ENCODE measurements at regions not wholly inside any gene's neighbourhood (a gene's known extent, or its start where the extent isn't known, plus 50 kb on each side); places are given as distances from the start of the nearest gene placed in this dataset.

DNA sequence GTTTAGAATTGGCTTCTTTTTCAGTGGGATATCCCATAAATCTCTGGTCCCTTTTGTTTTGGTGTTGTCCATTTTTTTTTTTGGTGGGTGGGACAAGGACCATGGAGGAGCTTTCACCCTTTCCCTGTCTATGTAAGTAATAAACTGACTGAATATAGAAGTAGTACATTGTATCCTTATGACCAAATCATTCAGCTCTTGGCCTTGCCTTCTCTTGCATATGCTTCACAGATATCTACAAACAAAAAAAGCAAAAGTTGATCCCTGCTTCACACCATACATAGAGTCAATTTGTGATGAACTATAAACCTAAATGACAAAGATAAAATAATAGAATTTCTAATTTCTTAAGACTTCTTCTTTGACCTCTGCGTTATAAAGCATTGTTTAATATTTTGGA lies 59.8 kb downstream of the SIX1 start:
- intact Hi-C loops (cut with micrococcal nuclease; ENCODE audit: unreplicated experiment): no loop called here
- CTCF ChIA-PET: no interaction called here

DNA sequence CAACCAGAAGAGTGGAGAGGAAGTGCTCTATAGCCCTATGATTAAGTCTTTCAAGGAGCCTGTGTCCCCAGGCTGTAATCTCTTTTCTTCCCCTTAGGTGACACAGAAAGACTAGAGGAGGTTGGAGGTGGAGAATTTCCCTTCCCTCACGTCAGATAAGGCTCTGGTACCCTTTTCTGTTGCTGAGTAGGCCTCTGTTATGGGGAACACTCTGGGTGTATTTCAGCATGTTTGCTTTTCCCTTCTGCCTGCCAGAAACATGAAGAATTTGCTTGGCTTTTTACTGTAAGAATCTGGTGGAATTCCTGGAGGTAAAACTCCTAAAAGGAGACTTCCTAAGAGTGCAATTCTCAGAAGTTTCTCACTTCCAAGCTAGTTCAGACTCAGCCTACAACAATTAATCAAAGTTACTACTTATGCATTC lies 58.3 kb downstream of the SIX1 start:
- no peak for TF ChIP-seq EZH2 (IDR thresholded peaks at IDR 0.05; ENCODE audit: borderline replicate concordance, low read depth, low read length, poor library complexity, severe bottlenecking)
- TF ChIP-seq, protein P1, sequence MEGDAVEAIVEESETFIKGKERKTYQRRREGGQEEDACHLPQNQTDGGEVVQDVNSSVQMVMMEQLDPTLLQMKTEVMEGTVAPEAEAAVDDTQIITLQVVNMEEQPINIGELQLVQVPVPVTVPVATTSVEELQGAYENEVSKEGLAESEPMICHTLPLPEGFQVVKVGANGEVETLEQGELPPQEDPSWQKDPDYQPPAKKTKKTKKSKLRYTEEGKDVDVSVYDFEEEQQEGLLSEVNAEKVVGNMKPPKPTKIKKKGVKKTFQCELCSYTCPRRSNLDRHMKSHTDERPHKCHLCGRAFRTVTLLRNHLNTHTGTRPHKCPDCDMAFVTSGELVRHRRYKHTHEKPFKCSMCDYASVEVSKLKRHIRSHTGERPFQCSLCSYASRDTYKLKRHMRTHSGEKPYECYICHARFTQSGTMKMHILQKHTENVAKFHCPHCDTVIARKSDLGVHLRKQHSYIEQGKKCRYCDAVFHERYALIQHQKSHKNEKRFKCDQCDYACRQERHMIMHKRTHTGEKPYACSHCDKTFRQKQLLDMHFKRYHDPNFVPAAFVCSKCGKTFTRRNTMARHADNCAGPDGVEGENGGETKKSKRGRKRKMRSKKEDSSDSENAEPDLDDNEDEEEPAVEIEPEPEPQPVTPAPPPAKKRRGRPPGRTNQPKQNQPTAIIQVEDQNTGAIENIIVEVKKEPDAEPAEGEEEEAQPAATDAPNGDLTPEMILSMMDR (conservative IDR thresholded peaks at IDR 0.05; ENCODE audit: low read depth, low read length): no peak
- CTCF ChIA-PET: interaction anchor here (0.6 kb wide), 1 partner anchor 281 kb away, joined by 7 read pairs; no protein-coding TSS in a partner anchor
- H3K27me3 ChIP-seq (replicated peaks; ENCODE audit: insufficient read depth, low read depth, low read length, poor library complexity): no peaks in the 10 kb centered on the region
- intact Hi-C loops (cut with micrococcal nuclease; ENCODE audit: unreplicated experiment): no loop called here
- H3K36me3 ChIP-seq (ENCODE audit: insufficient read depth, low read length, poor library complexity, severe bottlenecking): no peaks in the 10 kb centered on the region
- POLR2A ChIA-PET (ENCODE audit: low non-redundant PET): no interaction called here
- DNase-seq (ENCODE audit: low spot score): peak; percentile 2
- no peaks in the 10 kb centered on the region for H3K9me3 ChIP-seq (ENCODE audit: low read depth, low read length, poor library complexity, severe bottlenecking)
- no peak overlapping the region for H3K4me3 ChIP-seq (ENCODE audit: low read depth, low read length, poor library complexity, severe bottlenecking)
- no TSS peak for BruUV-seq (replicated peaks)
- no peak overlapping the region for H3K27ac ChIP-seq (ENCODE audit: low read depth, low read length, poor library complexity, severe bottlenecking)
- H3K4me1 ChIP-seq (ENCODE audit: insufficient read depth, low read length, poor library complexity, severe bottlenecking): no peaks in the 10 kb centered on the region

More for the DNA sequence above, 59.8 kb downstream of the SIX1 start:
- Histone ChIP-seq H3K27me3 (replicated peaks; ENCODE audit: insufficient read depth, low read depth, low read length, poor library complexity) (no peaks in the 10 kb centered on the region), H3K4me1 (ENCODE audit: insufficient read depth, low read length, poor library complexity, severe bottlenecking) (no peaks in the 10 kb centered on the region), H3K9me3 (ENCODE audit: low read depth, low read length, poor library complexity, severe bottlenecking) (no peaks in the 10 kb centered on the region), H3K4me3 (ENCODE audit: low read depth, low read length, poor library complexity, severe bottlenecking) (no peak overlapping the region), H3K36me3 (ENCODE audit: insufficient read depth, low read length, poor library complexity, severe bottlenecking) (no peaks in the 10 kb centered on the region), H3K27ac (ENCODE audit: low read depth, low read length, poor library complexity, severe bottlenecking) (no peak overlapping the region)
- TF ChIP-seq, protein P1 (conservative IDR thresholded peaks at IDR 0.05; ENCODE audit: low read depth, low read length): no peak
- TF ChIP-seq EZH2 (IDR thresholded peaks at IDR 0.05; ENCODE audit: borderline replicate concordance, low read depth, low read length, poor library complexity, severe bottlenecking): no peak
- POLR2A ChIA-PET (ENCODE audit: low non-redundant PET): interaction anchor here (0.7 kb wide), 1 partner anchor 60 kb away, joined by 3 read pairs; no protein-coding TSS in a partner anchor
- BruUV-seq (replicated peaks): no TSS peak
- no peak for DNase-seq (ENCODE audit: low spot score)
